ENCODE measurements at regions not wholly inside any gene's neighbourhood (a gene's known extent, or its start where the extent isn't known, plus 50 kb on each side); places are given as distances from the start of the nearest gene placed in this dataset.

GRCh38 chr4:124867536-124867935 is 155.0 kb upstream of the ANKRD50 start:
- ChIA-PET POLR2A (no interaction called here), CTCF (ENCODE audit: low intra/inter-chr PET ratio) (no interaction called here)
- no TSS peak for BruUV-seq (replicated peaks)
- no peak overlapping the region for H3K4me3 ChIP-seq
- H3K79me2 ChIP-seq (ENCODE audit: control insufficient read depth, insufficient read depth, low read length): no peaks in the 10 kb centered on the region
- no peak for ATAC-seq
- DNase-seq (ENCODE audit: extremely low read depth in 1 of 4, low spot score in 3 of 4): no peak
- no peak overlapping the region for H2AFZ ChIP-seq (ENCODE audit: low read depth, low read length)
- no peaks in the 10 kb centered on the region for H3K36me3 ChIP-seq (ENCODE audit: control insufficient read depth, insufficient read depth, low read length)
- H3K9me1 ChIP-seq (ENCODE audit: control insufficient read depth, insufficient read depth, low read length): no peaks in the 10 kb centered on the region
- no peak for FAIRE-seq
- TF ChIP-seq SETDB1 (IDR thresholded peaks at IDR 0.05; ENCODE audit: low read length) (no peak), HOXB6 (CRISPR knock-in tag; IDR thresholded peaks at IDR 0.05; ENCODE audit: borderline replicate concordance) (no peak), DNMT1 (IDR thresholded peaks at IDR 0.05) (no peak), BCLAF1 (IDR thresholded peaks at IDR 0.05; ENCODE audit: borderline replicate concordance in 1 of 2, control insufficient read depth in 1 of 2, low read depth in 2 of 2, low read length in 1 of 2) (no peak), NRF1 (conservative IDR thresholded peaks at IDR 0.05 in 1 of 2, IDR thresholded peaks at IDR 0.05 in 1 of 2) (no peak), MAX (CRISPR knock-in tag; IDR thresholded peaks at IDR 0.05) (no peak), PREB (CRISPR knock-in tag; IDR thresholded peaks at IDR 0.05) (no peak), ZNF23 (CRISPR knock-in tag; IDR thresholded peaks at IDR 0.05) (no peak), E2F6 (IDR thresholded peaks at IDR 0.05; ENCODE audit: borderline replicate concordance in 1 of 2, extremely low read depth in 1 of 2, insufficient read depth in 1 of 2, insufficient read length in 1 of 2, low read depth in 1 of 2, low read length in 1 of 2, poor library complexity in 1 of 2, severe bottlenecking in 1 of 2) (no peak), POLR3A (IDR thresholded peaks at IDR 0.05; ENCODE audit: borderline replicate concordance, extremely low read depth, insufficient read depth, insufficient read length) (no peak), SMAD3 (CRISPR knock-in tag; conservative IDR thresholded peaks at IDR 0.05) (no peak), HLTF (IDR thresholded peaks at IDR 0.05) (no peak), SREBF2 (CRISPR knock-in tag; IDR thresholded peaks at IDR 0.05) (no peak)
- H3K27ac ChIP-seq (ENCODE audit: extremely low read depth, low read depth, low read length): no peak overlapping the region
- no peak overlapping the region for H3K9ac ChIP-seq (ENCODE audit: insufficient read depth in 1 of 2, low read depth in 2 of 2, low read length in 2 of 2)
- no peaks in the 10 kb centered on the region for H3K9me3 ChIP-seq (replicated peaks; ENCODE audit: control insufficient read depth, insufficient read depth, low read depth, low read length)
- in situ Hi-C loops (cut with MboI) (no loop called here), intact Hi-C loops (cut with micrococcal nuclease) (no loop called here)
- no peak overlapping the region for H3K4me2 ChIP-seq (ENCODE audit: insufficient read depth, low read length)
- 0% methylated on average over 1 of the region's 1 CpG for WGBS (ENCODE audit: insufficient coverage, low coverage, missing lambda C conversion rate)
- no peaks in the 10 kb centered on the region for H3K27me3 ChIP-seq (ENCODE audit: control insufficient read depth in 2 of 2, insufficient read depth in 2 of 2, low read length in 2 of 2)
- no peaks in the 10 kb centered on the region for H3K4me1 ChIP-seq (replicated peaks in 1 of 2; ENCODE audit: control insufficient read depth in 2 of 2, insufficient read depth in 2 of 2, low read length in 2 of 2)
- no peaks in the 10 kb centered on the region for H4K20me1 ChIP-seq (replicated peaks; ENCODE audit: control insufficient read depth, insufficient read depth, low read length)
